ENCODE measurements at regions not wholly inside any gene's neighbourhood (a gene's known extent, or its start where the extent isn't known, plus 50 kb on each side); places are given as distances from the start of the nearest gene placed in this dataset.

- DNase-seq = no peak
Measured at GRCh38 chr12:114932806-114933205, 248.8 kb upstream of the TBX3 start.

GRCh38 chr12:114931025-114931424 lies 247.1 kb upstream of the TBX3 start:
- DNase-seq = no peak

- no peak for DNase-seq
Measured at GRCh38 chr12:114926341-114926740, 242.4 kb upstream of the TBX3 start.

DNA sequence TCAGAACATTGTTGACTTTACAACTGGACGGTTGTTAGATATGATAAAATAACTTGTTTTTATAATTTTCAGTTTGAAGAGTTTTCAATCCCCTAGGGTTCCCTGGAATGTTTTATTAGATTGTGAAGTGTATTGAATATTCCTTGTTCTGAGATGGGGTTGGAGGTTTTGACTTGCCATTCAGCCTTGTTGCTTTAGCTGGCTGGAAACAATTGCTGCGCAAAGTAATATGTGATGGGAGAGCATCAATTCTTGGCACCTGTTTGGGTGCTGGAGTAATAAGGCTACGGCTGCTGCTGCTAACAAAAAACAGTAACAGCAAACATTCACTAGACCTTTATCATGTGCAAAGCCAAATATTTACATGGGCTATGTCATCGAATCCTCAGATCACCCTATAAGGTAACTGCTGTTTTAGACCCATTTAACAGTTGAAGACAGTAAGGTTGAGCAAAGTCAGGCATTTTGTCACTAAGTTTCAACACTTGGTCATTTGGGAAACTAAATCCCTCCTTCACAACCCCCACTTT lies 241.0 kb upstream of the TBX3 start:
- no peak for DNase-seq

GRCh38 chr12:114921781-114922180 lies 237.8 kb upstream of the TBX3 start:
- no peak for DNase-seq

DNA sequence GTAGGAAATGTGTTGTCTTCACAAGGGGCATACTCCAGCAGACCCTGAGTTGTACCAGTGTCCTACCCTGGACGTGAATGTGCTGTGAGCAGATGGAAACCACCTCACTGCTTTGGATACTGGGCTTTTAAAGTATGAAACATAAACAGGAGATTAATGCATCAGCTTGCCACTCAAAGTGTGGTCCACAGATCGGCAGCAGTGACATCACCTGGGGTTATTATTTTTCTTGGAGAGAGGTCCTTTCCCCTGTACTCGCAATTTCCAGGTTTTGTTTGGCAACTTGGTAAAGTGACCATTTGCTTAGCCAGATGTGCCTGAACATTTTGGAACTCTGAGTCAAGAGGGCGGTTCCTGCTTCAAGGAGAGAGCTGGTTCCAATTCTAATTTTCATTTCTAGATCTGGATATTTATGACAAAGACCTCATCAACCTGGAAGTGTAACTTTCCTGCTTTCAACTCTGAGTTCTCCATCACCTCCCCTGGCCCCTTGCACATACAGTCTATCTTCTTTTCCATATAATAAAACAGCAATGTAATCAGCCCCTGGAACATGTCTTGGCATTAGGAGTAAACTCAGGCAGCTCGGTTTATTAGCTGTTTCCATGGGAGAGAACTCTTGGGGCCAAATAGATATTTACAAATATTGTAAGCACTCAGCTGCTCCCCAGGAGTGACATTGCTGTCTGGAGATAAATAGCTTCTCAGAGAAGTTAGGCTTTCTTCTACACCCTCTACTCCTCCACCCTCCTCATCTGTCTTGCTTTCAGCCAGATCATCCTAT lies 237.0 kb upstream of the TBX3 start:
- DNase-seq = no peak

GRCh38 chr12:114919479-114919878 lies 235.5 kb upstream of the TBX3 start:
- DNase-seq = peak; percentile 17

- DNase-seq = no peak
Measured at GRCh38 chr12:114918535-114919233, 234.7 kb upstream of the TBX3 start.

- DNase-seq = no peak
Measured at GRCh38 chr12:114917953-114918352, 234.0 kb upstream of the TBX3 start.

DNA sequence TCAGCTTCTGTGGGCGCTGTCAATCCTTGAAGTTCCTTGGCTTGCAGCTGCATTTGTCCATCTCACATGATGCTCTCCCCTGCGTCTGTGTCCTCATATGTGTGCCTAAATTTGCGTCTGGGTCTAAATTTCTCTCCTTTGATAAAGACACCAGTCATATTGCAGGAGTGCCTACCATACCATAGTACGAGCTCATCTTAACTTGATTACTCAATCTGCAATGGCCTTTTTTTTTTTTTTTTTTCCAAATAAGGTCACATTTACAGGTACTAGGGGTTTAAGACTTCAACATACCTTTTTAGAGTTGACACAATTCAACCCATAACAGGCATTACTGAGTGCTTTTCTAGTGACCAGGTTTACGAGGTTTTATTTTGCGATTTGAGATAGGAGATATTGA lies 233.3 kb upstream of the TBX3 start:
- DNase-seq = no peak

- DNase-seq = no peak
Measured at GRCh38 chr12:114916541-114916940, 232.6 kb upstream of the TBX3 start.

- no peak for DNase-seq
Measured at GRCh38 chr12:114916124-114916523, 232.1 kb upstream of the TBX3 start.

- peak; percentile 23 for DNase-seq
Measured at GRCh38 chr12:114913871-114914801, 230.2 kb upstream of the TBX3 start.

GRCh38 chr12:114912811-114913210 lies 228.8 kb upstream of the TBX3 start:
- DNase-seq = no peak

DNA sequence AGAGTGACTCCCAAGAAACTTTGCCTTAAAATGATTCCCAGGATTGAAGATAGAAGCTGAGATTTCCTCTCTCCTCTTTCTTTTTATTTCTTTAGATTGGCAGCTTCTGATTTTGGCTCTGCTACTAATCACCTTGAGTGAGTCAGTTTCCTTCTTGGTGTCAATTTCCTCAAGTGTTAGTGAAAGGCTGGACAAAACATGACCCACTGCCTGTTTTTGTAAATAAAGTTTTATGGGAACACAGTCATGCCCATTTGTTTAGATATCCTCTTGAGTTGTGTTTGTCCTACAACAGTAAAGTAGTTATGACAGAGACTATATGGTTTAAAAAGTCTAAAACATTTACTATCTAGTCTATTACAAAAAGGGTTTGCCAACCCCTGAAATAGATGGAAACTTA lies 227.2 kb upstream of the TBX3 start:
- DNase-seq = no peak

DNA sequence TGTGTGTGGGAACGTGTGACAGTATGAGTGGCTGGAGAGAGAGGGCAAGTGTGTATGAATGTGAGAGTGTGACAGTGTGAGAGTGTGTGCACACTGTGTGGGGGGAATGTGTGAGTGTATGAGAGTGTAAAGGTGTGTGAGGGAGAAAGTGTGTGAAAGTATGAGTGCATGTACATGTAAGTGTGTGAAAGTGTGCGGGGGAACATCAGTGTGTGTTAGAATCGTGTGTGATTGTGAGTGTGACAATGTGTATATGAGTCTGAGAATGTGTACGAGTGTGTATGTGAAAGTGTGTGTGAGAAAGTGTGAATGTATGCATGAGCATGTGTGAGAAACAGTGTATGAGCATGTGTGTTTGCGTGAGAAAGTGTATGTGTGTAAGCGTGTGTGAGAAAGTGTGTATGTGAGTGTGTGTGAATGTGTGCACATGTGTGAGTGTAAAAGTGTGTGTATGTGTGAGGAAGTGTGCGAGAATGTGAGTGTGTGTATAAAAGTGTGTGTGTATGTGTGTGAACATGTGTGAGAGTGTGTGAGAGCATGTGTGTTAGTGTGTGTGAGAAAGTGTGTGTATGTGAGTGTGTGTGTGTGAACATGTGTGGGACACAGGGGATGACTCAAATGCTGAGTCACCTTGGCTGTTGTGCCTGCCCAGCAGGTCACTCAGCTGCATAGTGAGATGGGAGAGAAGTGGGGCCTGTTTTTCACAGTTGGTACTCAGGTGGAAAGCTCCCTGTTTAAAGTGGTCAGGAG lies 220.5 kb upstream of the TBX3 start:
- DNase-seq = no peak

DNA sequence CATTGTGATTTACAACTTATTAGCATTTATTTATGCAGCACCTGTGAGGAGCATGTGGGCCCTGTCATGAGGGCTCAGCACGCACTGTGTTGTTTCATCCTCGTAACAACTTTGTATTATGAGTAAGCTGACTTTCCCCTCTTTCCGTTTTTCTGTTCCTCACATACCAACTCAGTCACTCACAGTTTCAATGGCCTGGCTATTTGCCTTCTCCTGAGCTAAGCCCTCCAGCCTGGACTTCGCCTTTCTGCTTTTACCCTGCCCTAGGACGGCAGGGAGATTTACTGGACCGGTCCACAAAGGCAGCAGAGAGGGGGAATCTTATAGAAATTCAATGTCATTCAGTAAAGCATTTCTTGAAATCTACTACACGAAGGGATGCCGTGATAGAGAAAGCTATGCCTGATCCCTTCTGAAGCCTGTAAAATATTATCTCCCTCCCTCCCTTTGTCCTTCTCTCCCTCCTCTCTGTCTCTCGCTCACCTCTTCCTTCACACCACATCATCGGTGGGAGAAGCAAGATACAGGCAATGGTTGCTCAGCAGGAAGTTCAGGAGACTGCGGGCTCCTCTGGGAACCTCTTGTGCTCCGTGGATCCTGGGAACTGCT lies 219.2 kb upstream of the TBX3 start:
- peak; percentile 22 for DNase-seq

DNA sequence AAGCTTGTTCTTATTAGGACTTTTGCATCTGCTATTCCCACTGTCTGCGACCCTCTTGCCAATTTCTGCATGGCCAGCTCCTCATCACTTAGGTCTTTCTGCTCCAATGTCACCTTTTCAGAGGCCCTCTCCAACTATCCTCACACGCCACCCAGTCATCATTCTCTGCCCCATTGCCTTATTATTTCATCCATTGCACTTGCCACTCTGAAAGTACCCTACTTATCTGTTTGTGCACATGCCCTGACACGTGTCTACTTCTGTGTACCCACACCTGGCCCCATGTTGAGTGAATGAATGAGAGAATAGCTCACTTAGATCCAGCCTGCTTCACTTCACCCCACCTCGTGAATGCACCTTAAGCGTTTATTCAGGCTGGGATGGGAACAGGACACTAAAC lies 218.7 kb upstream of the TBX3 start:
- no peak for DNase-seq

DNA sequence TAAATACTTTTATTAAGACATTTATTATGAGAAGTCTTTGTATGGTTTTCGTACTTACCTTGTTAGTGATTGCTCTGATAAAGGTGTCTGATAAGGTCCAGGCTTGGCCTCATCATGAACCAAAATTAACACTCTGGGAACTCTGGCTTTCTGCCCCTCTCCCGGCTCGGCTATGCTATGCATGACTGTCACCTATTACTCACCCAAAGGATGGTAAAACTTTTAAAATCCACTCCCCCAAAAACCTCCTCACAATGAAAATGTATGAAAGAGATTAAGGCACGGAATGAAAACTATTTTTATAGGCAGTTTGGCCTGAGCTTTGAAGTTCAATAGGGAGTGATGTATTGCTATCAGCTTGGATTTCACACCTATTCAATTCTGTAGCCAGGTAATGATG lies 217.3 kb upstream of the TBX3 start:
- no peak for DNase-seq

DNA sequence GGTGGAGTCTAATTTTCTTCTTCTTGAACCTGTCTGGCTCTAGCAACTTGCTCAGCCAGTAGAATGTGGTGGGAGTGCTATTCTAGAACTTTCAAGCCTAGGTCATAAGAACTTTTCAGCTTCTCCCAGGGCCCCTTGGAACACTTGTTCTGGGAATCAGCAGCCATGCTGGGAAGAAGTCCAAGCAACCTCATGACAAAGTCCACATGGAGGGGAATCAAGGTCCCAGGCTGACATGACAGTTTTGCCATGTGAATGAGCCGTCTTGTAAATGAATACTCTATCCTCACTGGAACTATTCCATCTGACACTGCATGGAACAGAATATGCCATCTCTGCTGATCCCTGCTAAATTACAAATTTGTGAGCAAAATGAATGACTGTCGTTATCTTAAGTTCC lies 214.2 kb upstream of the TBX3 start:
- DNase-seq = no peak

DNA sequence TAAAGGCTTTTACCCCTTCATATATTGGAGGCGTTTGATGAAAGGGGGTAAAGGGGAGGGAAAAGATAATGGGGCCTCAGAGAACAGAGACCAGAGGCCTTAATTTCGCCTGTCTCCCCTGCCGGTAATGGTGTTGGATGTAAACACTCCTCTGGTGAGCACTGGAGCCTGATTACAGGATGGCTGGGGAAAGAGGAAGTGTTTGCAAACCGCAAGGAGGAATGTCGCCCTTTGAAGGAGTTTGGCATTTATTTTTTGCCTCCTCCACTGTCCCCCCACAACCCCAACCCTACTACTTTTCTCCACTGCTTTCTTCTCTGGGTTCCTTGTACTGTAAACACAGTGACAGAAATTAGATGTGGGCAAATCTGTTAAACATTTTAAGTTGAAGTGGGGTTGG lies 211.9 kb upstream of the TBX3 start:
- DNase-seq = no peak

DNA sequence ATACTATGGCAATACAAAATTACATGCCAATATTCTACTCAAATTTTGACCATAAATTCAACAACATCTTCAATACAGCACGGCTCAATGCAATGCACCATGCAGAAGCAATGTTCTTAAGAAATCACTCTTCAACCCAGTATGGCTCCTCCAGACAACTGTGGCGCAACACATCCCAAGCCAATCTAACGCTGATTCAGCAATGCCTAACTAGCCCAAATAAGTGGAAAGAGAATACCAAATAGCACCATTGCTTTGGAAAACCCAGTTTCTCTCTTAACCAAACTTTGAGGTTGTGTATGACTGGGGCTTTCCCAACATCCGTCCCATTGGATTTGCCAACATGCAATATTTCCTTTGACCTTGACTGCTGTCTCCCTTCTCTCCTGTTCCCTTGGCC lies 211.1 kb upstream of the TBX3 start:
- no peak for DNase-seq

All from right kidney (tissue), 1 donor.